ENCODE measurements at regions not wholly inside any gene's neighbourhood (a gene's known extent, or its start where the extent isn't known, plus 50 kb on each side); places are given as distances from the start of the nearest gene placed in this dataset.
"Not testable (repeated sequence)": the region's sequence is repeated elsewhere in the genome, so short reads cannot be mapped to it uniquely, and the experiment has no call there.

- DNase-seq (ENCODE audit: low spot score) = not testable (repeated sequence)
These were observed 111.8 kb upstream of the ANKRD30BL start for GRCh38 chr2:132273585-132273984.

DNA sequence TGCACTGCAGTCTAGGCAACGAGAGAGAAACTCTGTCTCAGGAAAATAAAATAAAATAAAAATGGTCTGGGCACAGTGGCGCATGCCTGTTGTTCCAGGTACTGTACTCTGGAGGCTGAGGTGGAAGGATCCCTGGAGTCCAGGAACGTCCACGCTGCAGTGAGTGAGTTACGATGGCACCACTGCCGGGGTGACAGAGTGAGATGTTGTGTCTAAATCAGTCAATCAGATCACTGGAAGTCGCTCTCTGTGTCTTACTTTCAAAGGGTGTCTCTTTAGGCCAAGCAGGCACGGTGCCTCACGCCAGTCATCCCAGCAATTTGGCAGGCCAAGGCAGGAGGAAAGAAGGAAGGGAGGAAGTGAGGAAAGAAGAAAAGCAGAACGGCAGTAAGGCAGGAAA, 112.2 kb upstream of the ANKRD30BL start:
- DNase-seq (ENCODE audit: low spot score) = no peak

DNA sequence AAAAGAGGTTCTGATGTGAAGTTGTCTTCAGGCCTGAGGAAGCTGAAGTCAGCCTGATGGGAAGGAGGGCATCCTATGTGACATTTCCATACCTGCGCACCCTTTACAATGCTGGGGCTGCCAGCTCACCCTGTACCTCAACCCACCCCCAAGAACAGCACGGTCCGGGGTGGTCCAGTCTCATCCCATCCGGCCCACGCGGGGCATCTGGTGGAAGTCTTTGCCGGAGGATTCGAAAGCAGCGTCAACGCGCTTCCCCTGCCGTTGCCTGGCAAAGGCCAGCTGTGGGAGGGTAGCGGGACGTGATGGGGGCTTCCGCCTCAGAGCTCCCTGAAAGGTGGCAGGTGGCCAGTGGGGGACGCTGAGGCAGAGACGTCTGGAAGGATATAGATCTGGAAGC, 113.6 kb upstream of the ANKRD30BL start:
- DNase-seq (ENCODE audit: low spot score) = no peak

DNA sequence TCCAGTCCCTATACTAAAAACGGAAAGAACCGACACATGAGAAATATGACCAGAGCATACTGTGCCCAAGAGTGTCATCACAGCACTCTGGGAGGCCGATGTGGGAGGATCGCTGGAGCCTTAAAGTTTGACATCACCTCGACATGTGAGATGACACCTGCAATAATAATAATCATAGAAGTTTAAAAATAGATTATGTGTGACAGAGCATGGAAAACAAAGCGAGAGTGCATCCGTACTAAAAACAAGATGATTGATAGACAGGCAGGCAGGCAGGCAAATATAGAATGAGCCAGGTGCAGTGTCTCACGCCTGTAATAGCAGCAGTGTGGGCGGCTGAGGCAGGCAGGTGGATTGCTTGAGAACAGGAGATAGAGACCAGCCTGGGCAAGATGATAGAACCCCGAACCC, 114.8 kb upstream of the ANKRD30BL start:
- DNase-seq (ENCODE audit: low spot score) = no peak

GRCh38 chr2:132278267-132278666, 116.5 kb upstream of the ANKRD30BL start:
- no peak for DNase-seq (ENCODE audit: low spot score)

DNA sequence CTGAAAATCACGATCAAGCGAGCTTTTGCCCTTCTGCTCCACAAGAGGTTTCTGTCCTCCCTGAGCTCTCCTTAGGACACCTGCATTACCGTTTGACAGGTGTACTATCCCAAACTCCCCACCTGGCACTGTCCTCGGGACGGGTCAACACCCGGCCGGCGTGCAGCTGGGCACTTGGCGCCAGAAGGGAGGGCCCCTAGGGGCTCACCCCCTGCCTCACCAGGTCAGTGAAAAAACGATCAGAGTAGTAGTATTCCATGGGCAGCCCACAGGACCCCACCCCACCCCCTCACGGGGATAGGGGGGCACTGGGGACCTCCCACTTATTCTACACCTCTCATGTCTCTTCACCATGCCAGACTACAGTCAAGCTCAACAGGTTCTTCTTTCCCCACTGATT, 117.6 kb upstream of the ANKRD30BL start:
- DNase-seq (ENCODE audit: low spot score) = no peak

DNA sequence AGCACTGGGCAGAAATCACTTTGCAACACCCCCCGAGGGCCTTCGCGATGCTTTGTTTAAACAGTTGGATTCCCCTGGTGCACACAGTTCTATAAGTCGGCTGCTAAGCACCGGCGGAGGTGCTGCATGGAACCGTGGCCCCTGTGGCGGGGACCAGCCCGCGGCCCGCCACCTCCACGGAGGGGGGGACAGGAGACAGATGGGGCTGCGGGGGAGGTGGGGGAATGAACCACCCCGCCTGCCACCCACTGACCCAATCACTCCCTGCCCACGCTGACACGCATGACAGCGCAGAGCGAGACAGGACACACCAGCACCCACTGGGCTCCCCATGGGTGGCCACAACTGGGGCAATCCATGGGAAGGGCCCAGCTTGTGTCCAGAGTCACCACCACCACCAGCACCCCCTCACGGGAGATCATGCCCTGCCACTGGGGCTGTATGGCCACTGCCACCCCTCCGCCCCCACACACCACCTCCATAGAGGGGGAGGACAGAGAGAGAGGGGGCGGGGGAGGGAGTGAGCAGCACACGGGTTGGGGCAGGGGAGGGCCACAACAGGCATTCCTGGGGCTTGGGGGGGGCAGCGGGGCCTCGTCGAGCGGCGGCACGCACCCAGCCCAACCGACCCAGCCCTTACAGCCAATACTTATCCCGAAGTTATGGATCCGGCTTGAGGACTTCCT, 118.3 kb upstream of the ANKRD30BL start:
- no peak for DNase-seq (ENCODE audit: low spot score)

- DNase-seq (ENCODE audit: low spot score) = no peak
These were observed 119.2 kb upstream of the ANKRD30BL start for GRCh38 chr2:132280912-132281311.

GRCh38 chr2:132282104-132282503, 120.4 kb upstream of the ANKRD30BL start:
- DNase-seq (ENCODE audit: low spot score) = not testable (repeated sequence)

GRCh38 chr2:132282911-132283310, 121.2 kb upstream of the ANKRD30BL start:
- DNase-seq (ENCODE audit: low spot score) = no peak

- not testable (repeated sequence) for DNase-seq (ENCODE audit: low spot score)
These were observed 124.6 kb upstream of the ANKRD30BL start for GRCh38 chr2:132286289-132286911.

DNA sequence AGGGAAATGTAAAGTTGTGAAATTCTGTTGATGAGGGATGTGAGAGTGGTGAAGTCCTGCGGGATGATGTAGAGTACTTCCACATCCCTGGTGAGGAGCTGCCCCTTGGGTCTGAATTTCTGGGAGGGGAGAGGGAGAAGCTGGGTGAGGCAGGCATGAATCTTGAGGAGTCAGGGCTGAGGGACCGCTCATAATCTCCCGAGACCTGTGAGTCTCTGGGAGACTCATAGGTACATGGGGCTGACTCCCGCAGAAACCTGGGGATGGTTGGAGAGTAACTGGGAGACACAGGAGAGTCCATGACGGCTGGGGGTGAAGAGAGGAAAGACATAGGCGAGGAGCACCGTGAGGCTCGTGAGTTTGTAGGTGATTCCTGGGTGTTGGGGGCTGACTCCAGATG, 126.2 kb upstream of the ANKRD30BL start:
- not testable (repeated sequence) for DNase-seq (ENCODE audit: low spot score)

GRCh38 chr2:132289138-132289537, 127.4 kb upstream of the ANKRD30BL start:
- not testable (repeated sequence) for DNase-seq (ENCODE audit: low spot score)

GRCh38 chr2:132289812-132290211, 126.8 kb upstream of the GPR39 start:
- DNase-seq (ENCODE audit: low spot score) = not testable (repeated sequence)

DNA sequence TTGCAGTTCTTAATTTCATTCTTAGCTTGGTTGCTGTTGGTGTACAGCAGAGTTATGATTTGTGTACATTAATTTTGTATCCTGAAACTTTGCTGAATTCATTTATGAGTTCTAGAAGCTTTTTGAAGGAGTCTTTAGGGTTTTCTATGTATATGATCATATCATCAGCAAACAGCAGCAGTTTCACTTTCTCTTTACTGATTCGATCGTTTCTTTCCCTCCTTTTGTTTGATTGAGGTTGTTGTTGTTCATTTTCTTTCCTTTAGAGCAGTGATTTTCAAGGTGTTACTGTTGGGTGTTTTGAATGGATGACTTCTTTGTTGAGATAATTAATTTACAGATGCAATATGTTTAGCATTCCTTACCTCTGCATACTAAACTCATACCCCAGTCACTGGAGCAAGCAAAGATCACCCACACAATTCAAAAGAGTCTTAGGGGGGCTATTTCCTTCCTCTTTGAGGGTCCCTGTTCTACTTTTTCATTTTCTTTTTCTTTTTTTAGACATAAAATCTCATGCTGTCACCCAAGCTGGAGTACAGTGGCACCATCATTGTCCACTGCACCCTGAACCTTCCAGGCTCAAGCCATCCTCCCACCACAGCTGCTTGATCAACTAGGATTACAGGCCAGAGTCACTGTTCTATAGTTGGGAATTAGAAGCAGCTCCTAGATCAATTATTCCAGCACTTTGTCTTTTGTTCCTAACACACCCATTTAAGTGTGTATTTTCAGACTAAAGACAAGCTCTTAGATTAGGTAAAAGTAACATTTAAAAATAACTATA, 115.8 kb upstream of the GPR39 start:
- not testable (repeated sequence) for DNase-seq (ENCODE audit: low spot score)

GRCh38 chr2:132304661-132305380, 111.8 kb upstream of the GPR39 start:
- DNase-seq (ENCODE audit: low spot score) = peak; percentile 23

DNA sequence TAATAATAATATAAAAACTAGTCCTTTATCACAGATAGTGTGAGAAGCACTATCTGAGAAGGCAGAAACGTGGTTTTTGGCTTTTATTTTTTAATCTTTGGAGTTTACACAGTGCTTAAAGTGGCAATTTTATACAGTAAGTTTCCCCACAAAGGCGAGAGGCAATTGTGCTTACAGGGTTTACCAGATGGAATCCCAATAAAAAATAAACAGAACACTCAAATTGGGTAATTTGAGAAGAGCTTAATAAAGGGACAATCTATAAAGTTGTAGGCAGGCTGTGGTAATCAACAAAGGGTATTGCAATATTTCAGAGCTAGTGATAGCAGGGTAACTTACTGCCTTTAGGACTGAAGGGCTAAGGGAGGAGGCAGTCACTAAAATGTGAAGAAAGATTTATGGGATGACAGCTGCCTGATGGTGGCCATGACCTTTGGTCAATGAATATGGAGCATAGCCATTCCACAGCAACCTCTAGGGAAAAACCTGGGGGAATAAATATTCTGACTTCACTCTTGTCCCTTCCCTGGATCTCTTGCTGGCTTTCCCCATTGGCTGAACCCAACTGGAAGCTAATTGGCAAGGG, 108.9 kb upstream of the GPR39 start:
- not testable (repeated sequence) for DNase-seq (ENCODE audit: low spot score)

DNA sequence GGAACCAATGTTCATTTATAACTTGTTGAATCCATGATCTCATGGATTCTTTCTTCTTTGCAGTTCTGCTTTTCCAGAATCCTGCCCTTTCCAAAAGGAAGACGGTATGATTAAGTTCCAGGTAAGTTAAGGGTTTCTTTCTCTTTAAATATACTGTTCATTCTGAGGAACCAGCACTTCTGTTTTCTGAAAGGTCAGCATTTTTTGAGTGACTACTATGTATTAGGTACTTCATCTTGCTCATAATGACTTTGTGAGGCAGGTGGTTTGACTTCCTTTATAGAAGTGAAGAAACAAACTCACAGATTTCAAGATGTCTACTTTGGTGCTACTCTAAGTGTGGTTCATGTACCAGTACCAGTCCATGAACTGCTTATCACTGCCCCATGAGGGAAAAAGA, 107.4 kb upstream of the GPR39 start:
- not testable (repeated sequence) for DNase-seq (ENCODE audit: low spot score)

DNA sequence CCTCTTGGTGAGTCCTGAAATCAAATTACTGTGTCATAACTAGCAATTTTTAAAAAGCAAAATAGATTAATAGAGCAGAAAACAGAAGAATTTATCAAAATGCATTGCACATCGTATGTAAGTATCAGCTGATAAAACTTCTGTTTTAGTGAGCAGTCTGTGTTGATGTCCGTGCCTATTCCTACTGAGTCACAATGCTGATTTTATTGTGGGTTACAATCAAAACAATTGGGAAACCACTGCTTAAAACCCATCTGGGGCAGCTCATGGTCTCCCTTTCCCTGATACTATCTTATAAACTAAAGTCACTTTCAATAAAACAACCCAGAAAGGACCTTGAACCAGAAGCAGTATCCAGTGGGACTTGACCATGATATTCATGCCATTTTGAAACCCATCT, 101.1 kb upstream of the GPR39 start:
- DNase-seq (ENCODE audit: low spot score) = not testable (repeated sequence)

- not testable (repeated sequence) for DNase-seq (ENCODE audit: low spot score)
These were observed 99.5 kb upstream of the GPR39 start for GRCh38 chr2:132317026-132317680.

GRCh38 chr2:132318481-132318880, 98.1 kb upstream of the GPR39 start:
- DNase-seq (ENCODE audit: low spot score) = not testable (repeated sequence)
